RKO (cell line): ENCODE measurements at regions not wholly inside any gene's neighbourhood (a gene's known extent, or its start where the extent isn't known, plus 50 kb on each side); places are given as distances from the start of the nearest gene placed in this dataset.
A peak's percentile ranks its signal among the peaks of the same experiment; 100 is the strongest.

Experiments used
- DNase-seq: peaks from one replicate; pipeline ENCODE4 v3.0.0-alpha.2; 2016; ENCODE audit warnings: low spot score

- no peak for DNase-seq
Observed at GRCh38 chr21:38702196-38702595, 103.5 kb upstream of the ETS2 start.

- DNase-seq, result no peak
Observed at GRCh38 chr21:38709876-38710275, 95.9 kb upstream of the ETS2 start.

- peak; percentile 74 for DNase-seq
Observed at GRCh38 chr21:38712071-38712470, 93.7 kb upstream of the ETS2 start.

- no peak for DNase-seq
Observed at GRCh38 chr21:38712664-38713063, 93.1 kb upstream of the ETS2 start.

- DNase-seq, result no peak
Observed at GRCh38 chr21:38714039-38714817, 91.5 kb upstream of the ETS2 start.

- DNase-seq, result no peak
Observed at GRCh38 chr21:38714999-38715398, 90.7 kb upstream of the ETS2 start.

GRCh38 chr21:38716088-38716487, 89.6 kb upstream of the ETS2 start:
- no peak for DNase-seq

GRCh38 chr21:38716942-38717341, 88.8 kb upstream of the ETS2 start:
- no peak for DNase-seq

GRCh38 chr21:38718481-38718880, 87.2 kb upstream of the ETS2 start:
- DNase-seq, result no peak

- DNase-seq, result no peak
Observed at GRCh38 chr21:38720074-38720473, 85.7 kb upstream of the ETS2 start.

- no peak for DNase-seq
Observed at GRCh38 chr21:38721055-38721454, 84.7 kb upstream of the ETS2 start.

- no peak for DNase-seq
Observed at GRCh38 chr21:38721958-38722357, 83.8 kb upstream of the ETS2 start.

- no peak for DNase-seq
Observed at GRCh38 chr21:38725196-38726157, 80.3 kb upstream of the ETS2 start.

- no peak for DNase-seq
Observed at GRCh38 chr21:38726482-38726881, 79.2 kb upstream of the ETS2 start.

GRCh38 chr21:38729291-38729690, 76.4 kb upstream of the ETS2 start:
- no peak for DNase-seq

GRCh38 chr21:38729754-38730379, 75.9 kb upstream of the ETS2 start:
- DNase-seq, result no peak

- peak; percentile 55 for DNase-seq
Observed at GRCh38 chr21:38733972-38734546, 71.7 kb upstream of the ETS2 start.

- no peak for DNase-seq
Observed at GRCh38 chr21:38734646-38735365, 70.9 kb upstream of the ETS2 start.

- DNase-seq, result no peak
Observed at GRCh38 chr21:38735626-38736206, 70.0 kb upstream of the ETS2 start.

GRCh38 chr21:38740090-38740489, 65.6 kb upstream of the ETS2 start:
- no peak for DNase-seq
